ENCODE measurements at regions not wholly inside any gene's neighbourhood (a gene's known extent, or its start where the extent isn't known, plus 50 kb on each side); places are given as distances from the start of the nearest gene placed in this dataset.

DNA sequence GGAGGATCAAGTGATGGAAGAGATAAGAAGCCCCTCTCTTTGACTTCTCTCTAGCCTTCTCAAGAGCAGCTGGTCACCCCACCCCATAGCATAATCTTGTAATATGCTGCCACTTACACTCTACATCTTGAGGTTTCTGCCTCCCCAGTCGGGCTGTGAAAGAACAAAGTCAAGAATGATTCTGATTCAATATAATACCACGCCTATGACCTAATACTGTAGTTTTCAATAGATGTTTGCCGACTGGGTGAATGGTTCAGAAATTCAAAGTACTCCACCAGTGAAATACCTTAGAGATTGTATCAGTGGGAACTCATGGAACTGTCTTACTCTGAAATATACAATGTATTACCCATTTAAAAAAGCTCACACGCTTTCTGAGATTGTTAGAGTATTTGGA lies 93.0 kb upstream of the ZFHX3 start:
- TF ChIP-seq, protein P1, sequence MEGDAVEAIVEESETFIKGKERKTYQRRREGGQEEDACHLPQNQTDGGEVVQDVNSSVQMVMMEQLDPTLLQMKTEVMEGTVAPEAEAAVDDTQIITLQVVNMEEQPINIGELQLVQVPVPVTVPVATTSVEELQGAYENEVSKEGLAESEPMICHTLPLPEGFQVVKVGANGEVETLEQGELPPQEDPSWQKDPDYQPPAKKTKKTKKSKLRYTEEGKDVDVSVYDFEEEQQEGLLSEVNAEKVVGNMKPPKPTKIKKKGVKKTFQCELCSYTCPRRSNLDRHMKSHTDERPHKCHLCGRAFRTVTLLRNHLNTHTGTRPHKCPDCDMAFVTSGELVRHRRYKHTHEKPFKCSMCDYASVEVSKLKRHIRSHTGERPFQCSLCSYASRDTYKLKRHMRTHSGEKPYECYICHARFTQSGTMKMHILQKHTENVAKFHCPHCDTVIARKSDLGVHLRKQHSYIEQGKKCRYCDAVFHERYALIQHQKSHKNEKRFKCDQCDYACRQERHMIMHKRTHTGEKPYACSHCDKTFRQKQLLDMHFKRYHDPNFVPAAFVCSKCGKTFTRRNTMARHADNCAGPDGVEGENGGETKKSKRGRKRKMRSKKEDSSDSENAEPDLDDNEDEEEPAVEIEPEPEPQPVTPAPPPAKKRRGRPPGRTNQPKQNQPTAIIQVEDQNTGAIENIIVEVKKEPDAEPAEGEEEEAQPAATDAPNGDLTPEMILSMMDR (IDR thresholded peaks at IDR 0.05) = no peak
- DNase-seq (ENCODE audit: low spot score) = no peak
- no peak for ATAC-seq (ENCODE audit: low FRiP score)

DNA sequence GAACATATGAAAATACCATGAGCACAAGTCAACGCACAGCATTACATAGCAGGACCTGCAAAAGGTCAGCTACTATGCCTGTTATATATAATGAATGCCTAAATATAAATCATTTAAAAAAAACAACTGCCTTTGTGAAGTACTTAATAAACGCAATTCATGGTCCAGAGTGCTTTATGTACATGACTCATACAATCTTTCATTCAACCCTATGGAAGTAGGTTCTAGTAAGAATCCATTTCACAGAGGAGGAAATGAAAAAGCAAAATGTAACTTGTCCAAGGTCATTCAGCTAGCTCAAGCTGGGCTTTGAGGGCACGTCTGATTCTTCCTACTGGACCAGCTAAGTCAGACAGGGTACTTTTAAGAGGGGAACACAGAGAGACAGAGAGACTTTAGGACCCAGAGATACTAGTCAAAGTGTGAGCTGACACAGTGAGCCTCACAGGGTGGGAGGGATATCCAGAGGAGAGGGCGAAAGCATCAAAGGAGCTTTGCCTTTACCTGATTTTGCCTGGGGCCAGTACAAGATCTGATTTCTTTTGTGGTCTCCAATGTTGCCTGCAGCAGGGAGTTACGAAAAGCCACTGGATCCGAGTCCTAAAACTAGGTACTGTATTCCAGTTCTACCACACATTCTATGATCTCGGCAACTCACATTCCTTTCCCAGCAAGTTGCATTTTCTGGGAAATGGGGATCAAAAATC lies 83.4 kb upstream of the ZFHX3 start:
- TF ChIP-seq, protein P1 (IDR thresholded peaks at IDR 0.05) = no peak
- no peak for DNase-seq (ENCODE audit: low spot score)
- ATAC-seq (ENCODE audit: low FRiP score) = no peak

DNA sequence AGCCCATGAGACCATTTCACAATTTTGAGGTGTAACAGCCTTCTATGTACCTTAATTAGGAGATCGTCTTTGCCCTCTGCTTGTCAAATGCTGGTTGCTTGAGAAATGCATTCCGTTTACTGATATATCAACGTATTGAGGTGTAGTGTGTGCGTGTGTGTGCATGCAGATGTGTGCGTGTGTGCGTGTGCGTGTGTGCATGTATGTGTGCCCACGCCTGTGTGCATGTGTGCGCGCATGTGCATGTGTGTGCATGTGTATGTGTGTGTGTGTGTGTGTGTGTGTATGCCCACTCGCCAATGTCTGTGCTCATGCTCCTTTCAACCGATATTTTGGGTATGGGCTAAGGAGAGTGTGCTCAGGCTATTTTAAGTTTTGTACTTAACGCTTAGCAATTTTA lies 81.5 kb upstream of the ZFHX3 start:
- TF ChIP-seq, protein P1 (IDR thresholded peaks at IDR 0.05) = no peak
- DNase-seq (ENCODE audit: low spot score) (no peak), ATAC-seq (ENCODE audit: low FRiP score) (no peak)

DNA sequence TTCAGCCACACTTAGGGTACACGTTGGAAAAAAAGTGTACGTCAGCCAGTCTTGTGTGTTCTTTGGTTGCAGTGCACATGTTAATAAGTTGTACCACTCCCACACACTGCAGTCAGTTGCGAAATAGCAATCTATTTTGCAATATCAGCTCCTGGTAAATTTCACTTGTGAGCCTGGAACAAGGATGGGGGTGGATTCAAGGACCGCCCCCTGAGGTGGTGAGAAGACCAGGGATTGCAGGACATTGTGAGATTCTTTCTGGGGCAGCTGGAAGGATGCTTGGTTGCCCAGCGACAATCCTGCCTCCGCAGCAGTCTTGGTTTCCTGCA lies 78.6 kb upstream of the ZFHX3 start:
- DNase-seq (ENCODE audit: low spot score) = no peak
- peak; percentile 64 for ATAC-seq (ENCODE audit: low FRiP score)

DNA sequence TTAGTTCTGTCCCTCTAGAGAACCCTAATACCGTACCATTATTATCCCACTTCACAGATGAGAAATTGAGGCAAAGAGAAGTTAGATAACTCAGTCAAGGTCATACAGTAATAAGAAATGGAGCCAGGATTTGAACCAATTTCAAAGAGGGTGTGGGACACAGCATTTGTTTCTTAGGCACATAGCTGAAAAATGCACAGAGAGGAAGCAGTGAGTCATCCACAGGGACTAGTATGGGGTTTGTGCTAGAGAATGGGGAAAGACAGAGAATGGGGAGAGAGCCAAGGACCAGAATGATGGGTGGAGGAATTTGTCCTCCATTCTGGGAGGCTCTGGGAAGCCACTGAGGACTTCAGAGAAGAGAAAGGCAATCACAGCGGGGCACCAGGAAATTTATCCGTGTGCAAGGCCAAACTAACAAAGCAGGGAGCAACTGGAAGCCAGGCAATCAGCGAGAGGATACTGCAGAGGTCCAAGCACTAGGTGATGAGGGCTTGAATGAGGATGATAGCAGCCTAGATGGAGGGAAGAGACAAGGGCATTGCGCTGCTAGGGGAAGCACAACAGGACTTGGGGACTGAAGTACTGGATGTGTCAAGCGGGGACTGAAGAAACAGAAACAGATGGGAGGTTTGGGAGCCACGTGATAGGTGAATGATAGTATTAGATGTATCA lies 78.1 kb upstream of the ZFHX3 start:
- ATAC-seq (ENCODE audit: low FRiP score) (no peak), DNase-seq (ENCODE audit: low spot score) (no peak)
- TF ChIP-seq, protein P1 (IDR thresholded peaks at IDR 0.05) = no peak

More for the DNA sequence above, 78.6 kb upstream of the ZFHX3 start:
- TF ChIP-seq, protein P1 (IDR thresholded peaks at IDR 0.05) = no peak

DNA sequence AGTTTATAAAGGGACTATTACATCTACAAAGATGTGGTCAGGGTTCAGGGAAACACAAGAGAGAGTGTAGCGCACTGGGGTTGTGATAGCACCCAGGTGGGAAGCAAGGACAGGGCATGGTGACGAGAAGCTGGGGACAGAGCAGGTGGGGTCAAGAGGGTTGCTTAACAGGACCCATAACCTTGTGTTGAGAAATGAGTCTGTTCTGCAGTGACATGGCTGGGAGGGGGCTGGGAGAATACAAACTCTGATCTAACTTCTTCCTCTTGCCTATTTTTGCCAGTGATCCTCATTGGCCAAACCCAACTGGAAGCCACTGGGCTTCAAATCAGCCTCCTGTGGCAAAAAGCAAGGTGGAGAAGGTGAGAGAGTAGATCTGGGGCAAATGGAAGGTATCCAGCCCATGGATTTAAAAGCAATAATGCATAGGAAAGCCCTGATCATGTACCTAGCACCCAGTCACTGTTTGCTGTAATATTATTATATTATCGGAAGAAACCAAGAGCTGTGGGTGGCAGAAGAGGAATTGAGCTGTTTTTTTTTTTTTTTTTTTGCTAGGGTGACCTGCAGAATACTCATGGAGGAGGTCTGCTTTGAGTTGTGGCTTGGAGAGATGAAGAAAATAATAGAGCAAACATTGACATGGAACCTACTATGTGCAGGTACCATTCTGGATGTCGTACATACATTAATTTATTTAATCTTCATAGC lies 76.9 kb upstream of the ZFHX3 start:
- TF ChIP-seq, protein P1 (IDR thresholded peaks at IDR 0.05) = no peak

More for the DNA sequence above, 76.9 kb upstream of the ZFHX3 start:
- DNase-seq (ENCODE audit: low spot score) = no peak
- no peak for ATAC-seq (ENCODE audit: low FRiP score)

Data from omental fat pad (tissue), 3 donors.